Cardiac fibroblast (primary cell): ENCODE measurements at regions not wholly inside any gene's neighbourhood (a gene's known extent, or its start where the extent isn't known, plus 50 kb on each side); places are given as distances from the start of the nearest gene placed in this dataset.

Experiments
- DNase-seq, 2 donors: peaks; one replicate each; pipeline versions ENCODE4 v3.0.0 to v3.0.0-alpha.2; 2010; ENCODE audit warnings: low read depth in 2 of 2
- H3K4me3 ChIP-seq, 2 donors: replicated peaks in 1 of 2; 1 replicate in 1 of 2; 2 replicates in 1 of 2; pipeline ENCODE4 v1.5.1; 2011; ENCODE audit warnings: low read depth in 2 of 2, low read length in 2 of 2, mild to moderate bottlenecking in 2 of 2, moderate library complexity in 1 of 2
- CTCF ChIP-seq: IDR thresholded peaks from one replicate; pipeline ENCODE4 v1.5.1; 2011; ENCODE audit warnings: low read depth, mild to moderate bottlenecking, low read length, inconsistent platforms

- no peak overlapping the region for H3K4me3 ChIP-seq
- no peak for TF ChIP-seq CTCF
- no peak for DNase-seq
Observed at GRCh38 chrX:16464369-16464768, 185.6 kb upstream of the S100G start.

GRCh38 chrX:16465081-16465876 lies 184.7 kb upstream of the S100G start:
- H3K4me3 ChIP-seq: no peak overlapping the region
- DNase-seq: peak in 1 of 2 donors; percentile 77
- TF ChIP-seq CTCF: no peak

- no peak overlapping the region for H3K4me3 ChIP-seq
- peak in 1 of 2 donors; percentile 50 for DNase-seq
- TF ChIP-seq CTCF: no peak
Observed at GRCh38 chrX:16466640-16467432, 183.1 kb upstream of the S100G start.

- no peak overlapping the region for H3K4me3 ChIP-seq
- no peak for TF ChIP-seq CTCF
- DNase-seq: no peak
Observed at GRCh38 chrX:16469870-16470269, 180.1 kb upstream of the S100G start.

GRCh38 chrX:16472345-16472744 lies 177.6 kb upstream of the S100G start:
- no peak overlapping the region for H3K4me3 ChIP-seq
- DNase-seq: no peak
- TF ChIP-seq CTCF: no peak

GRCh38 chrX:16474511-16474910 lies 175.4 kb upstream of the S100G start:
- no peak for DNase-seq
- H3K4me3 ChIP-seq: no peak overlapping the region
- TF ChIP-seq CTCF: no peak
